Thyroid gland (tissue), 4 donors: ENCODE measurements at regions not wholly inside any gene's neighbourhood (a gene's known extent, or its start where the extent isn't known, plus 50 kb on each side); places are given as distances from the start of the nearest gene placed in this dataset.
"Not testable (repeated sequence)": the region's sequence is repeated elsewhere in the genome, so short reads cannot be mapped to it uniquely, and the experiment has no call there.

Experiments
- CTCF ChIP-seq, 6 experiments: fragments of 200-600 bp in 3 of 6; fragments of 450-650 bp in 3 of 6; sonication (generic) in 3 of 6; IDR thresholded peaks; one replicate each; pipeline ENCODE4 v1.5.1; 2016 to 2019; ENCODE audit warnings: antibody characterized with exemption in 6 of 6, mild to moderate bottlenecking in 2 of 6, inconsistent platforms in 1 of 6, moderate library complexity in 1 of 6
- POLR2A ChIP-seq, 2 donors: fragments of 450-650 bp; IDR thresholded peaks; one replicate each; pipeline ENCODE4 v1.6.1; 2017; ENCODE audit warnings: antibody characterized with exemption in 2 of 2, mild to moderate bottlenecking in 2 of 2, moderate library complexity in 1 of 2

- TF ChIP-seq CTCF, POLR2A (IDR thresholded peaks at IDR 0.05): not testable (repeated sequence)
Observed at GRCh38 chr2:175256391-175256790, 74.9 kb upstream of the ATP5MC3 start.
